GM12873 (cell line): ENCODE measurements at regions not wholly inside any gene's neighbourhood (a gene's known extent, or its start where the extent isn't known, plus 50 kb on each side); places are given as distances from the start of the nearest gene placed in this dataset.

Experiments used
- CTCF ChIP-seq: IDR thresholded peaks from 2 replicates; pipeline ENCODE4 v1.5.1; 2012; ENCODE audit warnings: low read depth, mild to moderate bottlenecking, moderate library complexity, low read length, control low read depth; ENCODE audit not compliant: insufficient read depth; ENCODE audit errors: missing control alignments

- no peak for TF ChIP-seq CTCF
Measured at GRCh38 chr5:104626122-104626521, 1063.5 kb upstream of the NUDT12 start.

- no peak for TF ChIP-seq CTCF
Measured at GRCh38 chr5:104612005-104612404, 1049.4 kb upstream of the NUDT12 start.

- no peak for TF ChIP-seq CTCF
Measured at GRCh38 chr5:104611135-104611767, 1048.7 kb upstream of the NUDT12 start.

- TF ChIP-seq CTCF = no peak
Measured at GRCh38 chr5:104606258-104606829, 1043.8 kb upstream of the NUDT12 start.

GRCh38 chr5:104599726-104600125, 1037.1 kb upstream of the NUDT12 start:
- no peak for TF ChIP-seq CTCF

- no peak for TF ChIP-seq CTCF
Measured at GRCh38 chr5:104598285-104598684, 1035.7 kb upstream of the NUDT12 start.

GRCh38 chr5:104594850-104595249, 1032.3 kb upstream of the NUDT12 start:
- TF ChIP-seq CTCF = no peak
